Embryonic facial prominence (tissue), 1 donor: ENCODE measurements at regions not wholly inside any gene's neighbourhood (a gene's known extent, or its start where the extent isn't known, plus 50 kb on each side); places are given as distances from the start of the nearest gene placed in this dataset.
"Not testable (repeated sequence)": the region's sequence is repeated elsewhere in the genome, so short reads cannot be mapped to it uniquely, and the experiment has no call there.

Experiments
- DNase-seq: peaks from one replicate; pipeline ENCODE4 v3.0.0-alpha.2; 2016; ENCODE audit errors: extremely low spot score

GRCh38 chr1:228824366-228824765 lies 89.1 kb downstream of the RHOU start:
- no peak for DNase-seq

- no peak for DNase-seq
Measured at GRCh38 chr1:228825041-228825440, 89.8 kb downstream of the RHOU start.

GRCh38 chr1:228825840-228826484 lies 90.7 kb downstream of the RHOU start:
- DNase-seq, result no peak

- DNase-seq, result no peak
Measured at GRCh38 chr1:228827019-228827418, 91.7 kb downstream of the RHOU start.

GRCh38 chr1:228828151-228828550 lies 92.9 kb downstream of the RHOU start:
- DNase-seq, result no peak

GRCh38 chr1:228830185-228830953 lies 95.1 kb downstream of the RHOU start:
- no peak for DNase-seq

- DNase-seq, result no peak
Measured at GRCh38 chr1:228830954-228831481, 95.7 kb downstream of the RHOU start.

- no peak for DNase-seq
Measured at GRCh38 chr1:228833911-228834688, 98.8 kb downstream of the RHOU start.

- DNase-seq, result no peak
Measured at GRCh38 chr1:228835456-228835855, 100.2 kb downstream of the RHOU start.

GRCh38 chr1:228835911-228836310 lies 100.6 kb downstream of the RHOU start:
- DNase-seq, result no peak

- DNase-seq, result no peak
Measured at GRCh38 chr1:228836427-228836826, 101.1 kb downstream of the RHOU start.

- DNase-seq, result no peak
Measured at GRCh38 chr1:228837032-228837431, 101.8 kb downstream of the RHOU start.

GRCh38 chr1:228837817-228838716 lies 102.8 kb downstream of the RHOU start:
- no peak for DNase-seq

- DNase-seq, result no peak
Measured at GRCh38 chr1:228838717-228839500, 103.6 kb downstream of the RHOU start.

GRCh38 chr1:228839656-228840055 lies 104.4 kb downstream of the RHOU start:
- no peak for DNase-seq

GRCh38 chr1:228841632-228842031 lies 106.4 kb downstream of the RHOU start:
- no peak for DNase-seq

GRCh38 chr1:228842094-228842775 lies 107.0 kb downstream of the RHOU start:
- no peak for DNase-seq

GRCh38 chr1:228845101-228845500 lies 109.8 kb downstream of the RHOU start:
- DNase-seq, result no peak

- DNase-seq, result no peak
Measured at GRCh38 chr1:228846952-228847351, 111.7 kb downstream of the RHOU start.

- DNase-seq, result not testable (repeated sequence)
Measured at GRCh38 chr1:228847451-228847850, 112.2 kb downstream of the RHOU start.
